Stomach smooth muscle (tissue), 2 donors: ENCODE measurements at regions not wholly inside any gene's neighbourhood (a gene's known extent, or its start where the extent isn't known, plus 50 kb on each side); places are given as distances from the start of the nearest gene placed in this dataset.

Experiments
- H3K27ac ChIP-seq: one replicate; pipeline ENCODE4 v1.7.0; 2013; ENCODE audit warnings: mild to moderate bottlenecking, low read length, inconsistent platforms
- H3K27me3 ChIP-seq, 2 donors: one replicate each; pipeline ENCODE4 v1.7.0; 2013; ENCODE audit warnings: low read length in 2 of 2; ENCODE audit not compliant: insufficient read depth in 2 of 2, control insufficient read depth in 1 of 2
- H3K36me3 ChIP-seq, 2 donors: one replicate each; pipeline ENCODE4 v1.7.0; 2013; ENCODE audit warnings: low read length in 2 of 2; ENCODE audit not compliant: control insufficient read depth in 2 of 2, insufficient read depth in 2 of 2
- H3K4me1 ChIP-seq: one replicate; pipeline ENCODE4 v1.7.0; 2013; ENCODE audit warnings: low read length; ENCODE audit not compliant: control insufficient read depth, insufficient read depth
- H3K4me3 ChIP-seq, 2 donors: one replicate each; pipeline ENCODE4 v1.7.0; 2013; ENCODE audit warnings: low read length in 2 of 2
- H3K9ac ChIP-seq, 2 donors: one replicate each; pipeline ENCODE4 v1.7.0; 2013; ENCODE audit warnings: low read length in 2 of 2, mild to moderate bottlenecking in 1 of 2
- H3K9me3 ChIP-seq, 2 donors: one replicate each; pipeline ENCODE4 v1.7.0; 2013; ENCODE audit warnings: low read length in 2 of 2; ENCODE audit not compliant: control insufficient read depth in 2 of 2
- donor health status: healthy.
- donor health status: Pancreatic carcinoma.

GRCh38 chr9:99622679-99623078 lies 199.0 kb upstream of the NR4A3 start:
- no peak overlapping the region for H3K9ac ChIP-seq
- no peak overlapping the region for H3K27ac ChIP-seq
- H3K4me1 ChIP-seq: no peaks in the 10 kb centered on the region
- no peaks in the 10 kb centered on the region for H3K27me3 ChIP-seq
- no peaks in the 10 kb centered on the region for H3K9me3 ChIP-seq
- no peaks in the 10 kb centered on the region for H3K36me3 ChIP-seq
- H3K4me3 ChIP-seq: no peak overlapping the region

DNA sequence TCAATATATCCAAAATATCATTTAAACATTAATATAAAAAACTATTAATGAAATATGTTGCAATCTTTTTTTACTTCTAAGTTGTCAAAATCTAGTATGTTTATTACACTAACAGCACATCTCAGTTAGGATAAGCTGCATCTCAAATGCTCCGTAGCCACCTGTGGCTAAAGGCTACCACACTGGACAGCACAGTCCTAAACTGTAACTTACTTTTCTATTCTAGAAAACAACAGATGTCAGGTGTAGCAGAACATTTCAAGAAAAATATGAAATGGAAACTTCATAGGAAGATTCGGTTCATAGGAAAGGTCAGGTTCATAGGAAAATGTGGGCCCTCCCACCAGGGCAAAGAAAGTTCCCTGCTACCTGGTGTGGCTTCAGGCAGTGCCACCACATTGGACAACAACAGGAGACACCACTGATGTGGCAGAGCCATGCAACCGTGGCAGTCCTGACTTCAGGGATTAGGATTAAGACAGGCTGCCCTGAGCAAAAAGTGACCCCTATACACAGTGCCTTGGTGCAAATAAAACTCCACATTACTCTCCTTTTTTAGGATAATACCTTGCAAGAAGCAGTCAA lies 197.8 kb upstream of the NR4A3 start:
- Histone ChIP-seq H3K27me3 (no peaks in the 10 kb centered on the region), H3K9me3 (no peaks in the 10 kb centered on the region), H3K9ac (no peak overlapping the region), H3K36me3 (no peaks in the 10 kb centered on the region), H3K4me3 (no peak overlapping the region), H3K4me1 (no peaks in the 10 kb centered on the region), H3K27ac (no peak overlapping the region)

GRCh38 chr9:99624499-99625233 lies 197.0 kb upstream of the NR4A3 start:
- Histone ChIP-seq H3K4me3 (no peak overlapping the region), H3K9me3 (no peaks in the 10 kb centered on the region), H3K27ac (no peak overlapping the region), H3K36me3 (no peaks in the 10 kb centered on the region), H3K4me1 (no peaks in the 10 kb centered on the region), H3K27me3 (no peaks in the 10 kb centered on the region), H3K9ac (no peak overlapping the region)

DNA sequence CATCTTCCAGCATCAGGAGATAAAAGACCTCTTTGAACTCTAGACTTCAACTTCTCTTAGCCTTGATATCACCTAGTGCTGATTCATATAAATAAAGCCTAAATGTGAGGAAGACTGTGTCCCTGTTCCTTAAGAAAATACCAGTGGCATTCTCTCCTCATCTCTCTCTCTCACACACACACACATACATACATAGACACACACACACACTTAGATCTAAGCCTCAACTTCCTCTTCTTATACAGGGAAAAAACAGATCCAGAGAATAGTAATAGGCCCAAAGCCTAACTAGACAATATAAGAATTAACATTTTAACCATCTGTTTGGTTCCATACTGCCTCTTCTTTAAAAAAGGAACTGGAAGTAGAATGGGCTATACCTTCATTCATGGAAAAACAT lies 195.3 kb upstream of the NR4A3 start:
- Histone ChIP-seq H3K27ac (no peak overlapping the region), H3K9me3 (no peaks in the 10 kb centered on the region), H3K36me3 (no peaks in the 10 kb centered on the region), H3K4me1 (no peaks in the 10 kb centered on the region), H3K4me3 (no peak overlapping the region), H3K9ac (no peak overlapping the region), H3K27me3 (no peaks in the 10 kb centered on the region)

DNA sequence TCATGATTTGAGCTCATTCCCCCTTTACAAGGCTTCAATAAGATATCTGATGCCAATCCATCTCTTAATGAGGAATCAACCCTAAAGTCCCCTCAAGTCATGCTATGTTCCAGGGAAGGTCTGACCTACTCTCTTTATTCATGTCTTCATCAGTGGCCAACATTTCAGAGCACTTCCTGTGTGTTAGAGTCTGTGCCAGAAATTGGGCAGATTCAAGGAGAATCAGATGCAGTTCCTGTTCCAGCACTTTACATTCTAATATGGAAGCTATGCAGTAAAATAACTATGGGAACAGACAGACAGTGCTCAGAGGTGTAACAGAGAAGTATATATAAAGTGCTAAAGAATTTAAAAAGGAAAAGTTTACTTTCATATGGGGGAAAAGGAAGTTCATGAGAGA lies 193.4 kb upstream of the NR4A3 start:
- Histone ChIP-seq H3K9ac (no peak overlapping the region), H3K9me3 (no peaks in the 10 kb centered on the region), H3K36me3 (no peaks in the 10 kb centered on the region), H3K4me3 (no peak overlapping the region), H3K4me1 (no peaks in the 10 kb centered on the region), H3K27ac (no peak overlapping the region), H3K27me3 (no peaks in the 10 kb centered on the region)

DNA sequence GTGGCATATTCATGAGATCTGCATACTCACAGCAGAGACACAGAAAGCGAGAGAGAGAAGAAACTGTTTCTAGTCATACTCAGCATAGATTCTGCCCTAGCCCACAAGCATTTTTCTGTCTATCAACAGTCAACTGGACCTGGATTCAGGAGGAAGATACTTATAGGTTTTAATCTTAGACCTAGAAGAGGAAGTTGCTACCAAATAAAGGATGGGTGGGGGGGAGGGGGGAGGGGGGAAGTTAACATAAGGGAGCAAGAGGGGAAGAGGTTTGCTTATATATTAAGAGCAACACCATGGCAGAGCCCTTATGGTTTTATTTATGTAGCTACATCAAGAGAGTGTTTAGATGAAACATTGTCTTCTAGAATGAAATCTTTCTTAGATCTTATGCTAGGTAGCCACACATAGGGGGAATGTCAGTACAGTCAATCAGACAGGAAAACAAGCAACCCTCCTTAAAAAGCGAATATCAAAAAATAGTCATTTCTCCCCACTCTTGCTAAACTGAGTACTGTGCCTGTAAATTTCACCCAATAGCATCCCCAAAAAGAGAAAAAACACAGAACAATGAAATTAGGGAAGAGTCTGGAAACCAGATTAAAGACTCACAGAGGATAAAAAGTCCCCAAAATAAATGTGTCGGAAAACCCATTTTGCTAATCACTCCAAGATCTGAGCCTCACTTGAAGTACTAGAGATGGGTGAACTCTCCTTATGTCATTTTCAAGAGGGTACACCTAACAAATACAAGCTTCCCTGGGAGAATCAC lies 192.7 kb upstream of the NR4A3 start:
- Histone ChIP-seq H3K27ac (no peak overlapping the region), H3K4me3 (no peak overlapping the region), H3K4me1 (no peaks in the 10 kb centered on the region), H3K9ac (no peak overlapping the region), H3K27me3 (no peaks in the 10 kb centered on the region), H3K36me3 (no peaks in the 10 kb centered on the region), H3K9me3 (no peaks in the 10 kb centered on the region)

DNA sequence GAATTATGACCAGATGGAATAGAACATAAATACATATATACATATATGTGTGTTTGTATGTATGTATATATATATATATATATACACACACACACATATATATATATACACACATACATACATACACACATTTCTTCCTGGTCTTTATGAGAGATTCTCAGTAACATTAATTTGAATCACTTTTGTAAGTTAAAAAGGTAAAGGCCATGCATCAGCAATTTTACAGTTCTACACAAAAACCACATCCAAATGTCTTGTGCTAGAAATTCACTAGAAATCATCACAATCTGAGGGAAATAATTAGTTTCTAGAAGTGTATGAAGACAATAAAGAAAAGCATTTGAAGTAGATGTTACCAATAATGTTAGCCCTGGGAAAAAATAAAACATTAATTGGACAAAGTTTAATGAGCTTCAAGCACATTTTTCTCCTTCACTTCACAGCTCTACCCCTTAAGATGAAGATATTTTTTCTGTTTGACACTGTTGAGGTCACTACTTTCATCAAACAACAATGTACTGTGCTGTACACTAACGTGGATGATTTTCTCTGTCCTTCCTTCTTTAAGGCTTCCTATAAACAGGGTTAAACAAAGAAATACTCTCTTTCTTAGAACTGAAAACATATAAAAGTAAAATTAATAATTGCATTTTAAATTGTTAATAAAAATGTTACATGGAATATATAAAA lies 189.2 kb upstream of the NR4A3 start:
- H3K27me3 ChIP-seq: no peaks in the 10 kb centered on the region
- H3K4me3 ChIP-seq: no peak overlapping the region

DNA sequence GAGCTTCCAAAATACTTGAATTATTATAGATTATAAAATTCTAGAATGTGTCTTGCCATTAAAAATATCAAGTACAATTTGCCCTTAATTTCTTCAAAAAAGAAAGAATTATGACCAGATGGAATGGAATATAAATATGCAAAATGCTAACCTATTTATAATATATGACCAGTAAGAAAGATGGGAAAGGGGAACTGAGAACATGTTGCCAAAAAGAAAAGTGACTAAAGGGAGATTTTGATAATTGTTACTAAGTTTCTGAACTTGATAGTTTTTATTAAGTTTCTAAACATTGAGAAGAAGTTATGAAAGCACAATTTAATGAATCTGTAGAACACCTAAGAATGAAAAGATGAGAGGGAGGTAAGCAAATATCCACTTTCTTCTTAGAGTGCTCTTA lies 188.4 kb upstream of the NR4A3 start:
- H3K4me1 ChIP-seq: no peaks in the 10 kb centered on the region
- no peaks in the 10 kb centered on the region for H3K36me3 ChIP-seq
- no peak overlapping the region for H3K9ac ChIP-seq
- no peak overlapping the region for H3K4me3 ChIP-seq
- no peak overlapping the region for H3K27ac ChIP-seq
- H3K9me3 ChIP-seq: no peaks in the 10 kb centered on the region
- no peaks in the 10 kb centered on the region for H3K27me3 ChIP-seq

More for the DNA sequence above, 189.2 kb upstream of the NR4A3 start:
- H3K9ac ChIP-seq: no peak overlapping the region
- no peak overlapping the region for H3K27ac ChIP-seq
- H3K9me3 ChIP-seq: no peaks in the 10 kb centered on the region
- no peaks in the 10 kb centered on the region for H3K4me1 ChIP-seq
- no peaks in the 10 kb centered on the region for H3K36me3 ChIP-seq

- Histone ChIP-seq H3K36me3 (no peaks in the 10 kb centered on the region), H3K27ac (no peak overlapping the region), H3K27me3 (no peaks in the 10 kb centered on the region), H3K9me3 (no peaks in the 10 kb centered on the region), H3K4me1 (no peaks in the 10 kb centered on the region), H3K9ac (no peak overlapping the region), H3K4me3 (no peak overlapping the region)
These were observed 187.5 kb upstream of the NR4A3 start for GRCh38 chr9:99634186-99634585.

- no peaks in the 10 kb centered on the region for H3K36me3 ChIP-seq
- H3K9ac ChIP-seq: no peak overlapping the region
- H3K27me3 ChIP-seq: no peaks in the 10 kb centered on the region
- H3K9me3 ChIP-seq: no peaks in the 10 kb centered on the region
- H3K4me1 ChIP-seq: no peaks in the 10 kb centered on the region
- H3K4me3 ChIP-seq: no peak overlapping the region
- H3K27ac ChIP-seq: no peak overlapping the region
These were observed 186.7 kb upstream of the NR4A3 start for GRCh38 chr9:99635032-99635431.
